HG03064 (cell line): ENCODE measurements at regions not wholly inside any gene's neighbourhood (a gene's known extent, or its start where the extent isn't known, plus 50 kb on each side); places are given as distances from the start of the nearest gene placed in this dataset.
"Not testable (repeated sequence)": the region's sequence is repeated elsewhere in the genome, so short reads cannot be mapped to it uniquely, and the experiment has no call there.

ENCODE experiments used
- ATAC-seq: cut with Tn5 transposase; IDR thresholded peaks from one replicate; pipeline ENCODE4 v1.9.1; 2021; ENCODE audit warnings: low read depth; ENCODE audit not compliant: unreplicated experiment

GRCh38 chr13:34386229-34386628 is 555.8 kb upstream of the NBEA start:
- ATAC-seq: not testable (repeated sequence)

- no peak for ATAC-seq
Measured at GRCh38 chr13:34391076-34391475, 551.0 kb upstream of the NBEA start.

GRCh38 chr13:34401696-34402095 is 540.4 kb upstream of the NBEA start:
- ATAC-seq: no peak

- ATAC-seq: no peak
Measured at GRCh38 chr13:34405410-34406181, 536.5 kb upstream of the NBEA start.

- no peak for ATAC-seq
Measured at GRCh38 chr13:34408640-34409039, 533.4 kb upstream of the NBEA start.

- no peak for ATAC-seq
Measured at GRCh38 chr13:34409496-34410182, 532.4 kb upstream of the NBEA start.

- no peak for ATAC-seq
Measured at GRCh38 chr13:34410678-34411077, 531.4 kb upstream of the NBEA start.

GRCh38 chr13:34411177-34411576 is 530.9 kb upstream of the NBEA start:
- no peak for ATAC-seq

GRCh38 chr13:34411894-34412293 is 530.2 kb upstream of the NBEA start:
- ATAC-seq: no peak

GRCh38 chr13:34412295-34412694 is 529.8 kb upstream of the NBEA start:
- ATAC-seq: no peak

- no peak for ATAC-seq
Measured at GRCh38 chr13:34412817-34413375, 529.2 kb upstream of the NBEA start.

- no peak for ATAC-seq
Measured at GRCh38 chr13:34413538-34414210, 528.4 kb upstream of the NBEA start.

GRCh38 chr13:34414616-34415015 is 527.5 kb upstream of the NBEA start:
- ATAC-seq: no peak

GRCh38 chr13:34416971-34417380 is 525.1 kb upstream of the NBEA start:
- ATAC-seq: no peak

GRCh38 chr13:34417896-34418295 is 524.2 kb upstream of the NBEA start:
- ATAC-seq: no peak

- no peak for ATAC-seq
Measured at GRCh38 chr13:34419025-34419424, 523.0 kb upstream of the NBEA start.

GRCh38 chr13:34419755-34420154 is 522.3 kb upstream of the NBEA start:
- no peak for ATAC-seq

- ATAC-seq: no peak
Measured at GRCh38 chr13:34420702-34421346, 521.2 kb upstream of the NBEA start.

- no peak for ATAC-seq
Measured at GRCh38 chr13:34421347-34421719, 520.7 kb upstream of the NBEA start.

GRCh38 chr13:34421858-34422475 is 520.1 kb upstream of the NBEA start:
- ATAC-seq: no peak
